Transverse colon (tissue), 4 donors: ENCODE measurements at regions not wholly inside any gene's neighbourhood (a gene's known extent, or its start where the extent isn't known, plus 50 kb on each side); places are given as distances from the start of the nearest gene placed in this dataset.

Source experiments
- EP300 ChIP-seq: sonication (generic); formaldehyde crosslinking; IDR thresholded peaks from one replicate; pipeline ENCODE4 v1.6.1; 2017; ENCODE audit warnings: antibody characterized with exemption, low read depth
- POLR2A ChIP-seq: fragments of 450-650 bp; IDR thresholded peaks from one replicate; pipeline ENCODE4 v1.6.1; 2016; ENCODE audit warnings: antibody characterized with exemption, mild to moderate bottlenecking, moderate library complexity
- POLR2AphosphoS5 ChIP-seq, 3 donors: sonication (generic); formaldehyde crosslinking; IDR thresholded peaks; one replicate each; pipeline ENCODE4 v1.6.1; 2016; ENCODE audit warnings: antibody characterized with exemption in 3 of 3
- TF ChIP-seq, protein P1 (sequence below), 5 experiments: fragments of 200-600 bp in 3 of 5; fragments of 450-650 bp in 2 of 5; sonication (generic) in 3 of 5; IDR thresholded peaks; 1 replicate in 2 of 5; 2 replicates in 3 of 5; pipeline ENCODE4 v1.5.1; 2016 to 2017; ENCODE audit warnings: antibody characterized with exemption in 5 of 5, inconsistent platforms in 3 of 5, mild to moderate bottlenecking in 2 of 5, moderate library complexity in 1 of 5

DNA sequence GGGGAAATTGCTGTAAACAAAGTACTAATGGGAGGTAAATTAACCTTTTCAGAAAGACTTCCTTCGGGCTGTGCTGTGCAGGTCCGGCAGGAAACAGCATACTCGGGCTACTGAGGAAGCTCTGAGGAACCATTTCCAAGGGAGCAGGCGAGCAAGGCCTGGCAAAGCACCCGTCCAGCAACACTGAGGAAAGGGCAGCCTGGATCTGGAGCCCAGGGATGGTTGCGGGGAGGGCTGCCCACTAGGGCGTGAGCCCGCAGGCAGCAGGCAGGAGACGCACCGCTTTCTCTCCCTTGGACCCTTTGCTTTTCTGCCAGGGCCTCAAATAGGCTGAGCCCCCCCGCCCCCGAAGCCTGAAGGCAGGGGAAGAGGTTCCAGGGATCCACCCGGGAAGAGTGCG lies 89.5 kb downstream of the SOX11 start:
- TF ChIP-seq EP300 (no peak), POLR2A (no peak), POLR2AphosphoS5 (IDR thresholded peaks at IDR 0.05) (no peak)
- TF ChIP-seq, protein P1, sequence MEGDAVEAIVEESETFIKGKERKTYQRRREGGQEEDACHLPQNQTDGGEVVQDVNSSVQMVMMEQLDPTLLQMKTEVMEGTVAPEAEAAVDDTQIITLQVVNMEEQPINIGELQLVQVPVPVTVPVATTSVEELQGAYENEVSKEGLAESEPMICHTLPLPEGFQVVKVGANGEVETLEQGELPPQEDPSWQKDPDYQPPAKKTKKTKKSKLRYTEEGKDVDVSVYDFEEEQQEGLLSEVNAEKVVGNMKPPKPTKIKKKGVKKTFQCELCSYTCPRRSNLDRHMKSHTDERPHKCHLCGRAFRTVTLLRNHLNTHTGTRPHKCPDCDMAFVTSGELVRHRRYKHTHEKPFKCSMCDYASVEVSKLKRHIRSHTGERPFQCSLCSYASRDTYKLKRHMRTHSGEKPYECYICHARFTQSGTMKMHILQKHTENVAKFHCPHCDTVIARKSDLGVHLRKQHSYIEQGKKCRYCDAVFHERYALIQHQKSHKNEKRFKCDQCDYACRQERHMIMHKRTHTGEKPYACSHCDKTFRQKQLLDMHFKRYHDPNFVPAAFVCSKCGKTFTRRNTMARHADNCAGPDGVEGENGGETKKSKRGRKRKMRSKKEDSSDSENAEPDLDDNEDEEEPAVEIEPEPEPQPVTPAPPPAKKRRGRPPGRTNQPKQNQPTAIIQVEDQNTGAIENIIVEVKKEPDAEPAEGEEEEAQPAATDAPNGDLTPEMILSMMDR (IDR thresholded peaks at IDR 0.05) = no peak
